Naive B cell (primary cell): ENCODE measurements at regions not wholly inside any gene's neighbourhood (a gene's known extent, or its start where the extent isn't known, plus 50 kb on each side); places are given as distances from the start of the nearest gene placed in this dataset.

Source experiments
- ATAC-seq, 2 donors: fragments of 150-1000 bp; cut with Tn5 transposase; 2 replicates each; pipeline ENCODE4 v1.10.0; 2021; ENCODE audit warnings: low read depth in 2 of 2, mild to moderate bottlenecking in 2 of 2, moderate library complexity in 2 of 2
- DNase-seq: peaks from one replicate; pipeline ENCODE4 v3.0.0; 2022
- H3K27ac Mint-ChIP-seq, 6 donors: one replicate each; pipeline ENCODE4 v1.8.0; 2020 to 2022; ENCODE audit warnings: mild to moderate bottlenecking in 6 of 6, mixed read lengths in 6 of 6, moderate library complexity in 5 of 6, inconsistent platforms in 2 of 6
- H3K27me3 Mint-ChIP-seq, 3 donors: one replicate each; pipeline ENCODE4 v1.8.0; 2021 to 2022; ENCODE audit warnings: mixed read lengths in 3 of 3, mild to moderate bottlenecking in 1 of 3
- H3K36me3 Mint-ChIP-seq, 2 donors: one replicate each; pipeline ENCODE4 v1.8.0; 2020 to 2022; ENCODE audit warnings: mixed read lengths in 2 of 2, inconsistent platforms in 1 of 2, mild to moderate bottlenecking in 1 of 2
- H3K4me1 Mint-ChIP-seq, 3 donors: one replicate each; pipeline ENCODE4 v1.8.0; 2020 to 2022; ENCODE audit warnings: mixed read lengths in 3 of 3, inconsistent platforms in 1 of 3, mild to moderate bottlenecking in 1 of 3, moderate library complexity in 1 of 3
- H3K4me3 Mint-ChIP-seq, 8 donors: one replicate each; pipeline ENCODE4 v1.8.0; 2020 to 2022; ENCODE audit warnings: mild to moderate bottlenecking in 8 of 8, mixed read lengths in 8 of 8, moderate library complexity in 8 of 8, inconsistent platforms in 2 of 8
- H3K9me3 Mint-ChIP-seq, 7 donors: one replicate each; pipeline ENCODE4 v1.8.0; 2020 to 2022; ENCODE audit warnings: mixed read lengths in 7 of 7, mild to moderate bottlenecking in 5 of 7, inconsistent platforms in 2 of 7, moderate library complexity in 1 of 7

DNA sequence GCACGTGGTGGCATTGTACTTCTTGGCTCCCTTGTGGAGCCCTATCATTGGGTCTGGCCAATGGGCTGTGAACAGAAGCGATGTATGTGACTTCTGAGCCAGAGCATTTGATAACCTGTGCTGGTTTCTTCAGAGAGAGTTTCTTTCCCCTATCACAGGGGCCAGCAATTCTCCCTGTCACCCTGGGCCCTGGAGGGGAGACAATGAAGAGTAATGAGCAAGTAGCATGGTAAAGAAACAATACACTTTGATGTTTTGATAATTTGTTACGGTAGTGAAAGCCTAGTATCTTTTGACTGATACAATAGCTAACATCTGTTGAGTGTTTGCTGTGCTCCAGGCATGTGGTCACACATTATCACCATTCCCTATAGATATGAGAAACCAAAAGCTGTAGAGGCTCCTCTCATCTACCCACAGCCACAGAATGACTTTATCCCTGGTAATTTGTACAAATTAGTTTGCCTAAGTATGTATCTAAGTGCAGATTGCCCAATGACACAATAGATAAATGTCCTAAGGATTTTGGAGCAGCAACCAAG is 113.4 kb upstream of the SVIL start:
- H3K27ac Mint-ChIP-seq: no peak overlapping the region
- no peaks in the 10 kb centered on the region for H3K9me3 Mint-ChIP-seq
- no peaks in the 10 kb centered on the region for H3K4me1 Mint-ChIP-seq
- no peak for DNase-seq
- no peak overlapping the region for H3K4me3 Mint-ChIP-seq
- H3K36me3 Mint-ChIP-seq: no peaks in the 10 kb centered on the region
- ATAC-seq: no peak
- peaks cover 6 to 10% (median 8%) of the 10 kb centered on the region in 3 donors for H3K27me3 Mint-ChIP-seq

DNA sequence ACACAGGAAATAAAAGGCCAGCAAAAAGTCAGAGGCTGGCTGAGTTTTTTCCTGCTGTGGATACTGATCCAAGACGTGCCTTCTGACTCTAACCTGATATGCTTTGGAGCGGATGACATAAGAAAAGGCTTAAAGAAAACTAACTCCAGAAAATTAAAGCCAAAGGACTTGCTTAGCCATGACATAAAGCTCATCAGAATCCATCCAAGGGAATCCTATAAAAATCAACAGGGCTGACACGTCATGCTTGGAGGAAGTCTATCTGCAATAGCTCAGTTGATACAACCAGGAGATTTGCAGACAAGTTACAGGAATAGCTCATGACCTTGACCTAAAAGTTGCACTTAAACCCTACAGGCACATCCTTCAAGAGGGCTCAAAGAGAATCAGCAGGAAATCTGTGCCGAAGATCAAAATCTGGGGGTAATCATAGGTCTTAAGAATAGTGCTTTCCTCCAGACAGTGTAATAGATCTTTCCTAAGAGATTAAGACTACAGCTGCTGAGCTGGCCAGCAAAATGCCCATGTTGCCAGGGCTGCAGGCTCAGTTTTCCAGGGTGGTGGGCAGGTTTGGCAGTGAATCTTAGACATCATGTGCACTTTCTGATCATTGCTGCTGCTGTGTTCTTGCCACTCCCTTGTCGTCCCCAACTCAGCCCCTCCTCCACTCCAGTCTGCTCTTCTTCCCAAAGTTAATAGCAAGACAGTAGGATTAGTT is 111.5 kb upstream of the SVIL start:
- Mint-ChIP-seq H3K9me3 (no peaks in the 10 kb centered on the region), H3K4me1 (no peaks in the 10 kb centered on the region), H3K4me3 (no peak overlapping the region), H3K27ac (no peak overlapping the region), H3K27me3 (peaks cover 6 to 10% (median 8%) of the 10 kb centered on the region in 3 donors), H3K36me3 (no peaks in the 10 kb centered on the region)
- DNase-seq (no peak), ATAC-seq (no peak)

GRCh38 chr10:29740981-29741545 is 106.3 kb upstream of the SVIL start:
- no peak for DNase-seq
- peaks cover 0 to 1% (median 0%) of the 10 kb centered on the region in 7 donors for H3K9me3 Mint-ChIP-seq
- ATAC-seq: no peak
- H3K4me3 Mint-ChIP-seq: no peak overlapping the region
- H3K4me1 Mint-ChIP-seq: peaks cover 0 to 5% (median 4%) of the 10 kb centered on the region in 3 donors
- H3K36me3 Mint-ChIP-seq: no peaks in the 10 kb centered on the region
- H3K27ac Mint-ChIP-seq: no peak overlapping the region
- peaks cover 17 to 24% (median 21%) of the 10 kb centered on the region in 3 donors for H3K27me3 Mint-ChIP-seq

DNA sequence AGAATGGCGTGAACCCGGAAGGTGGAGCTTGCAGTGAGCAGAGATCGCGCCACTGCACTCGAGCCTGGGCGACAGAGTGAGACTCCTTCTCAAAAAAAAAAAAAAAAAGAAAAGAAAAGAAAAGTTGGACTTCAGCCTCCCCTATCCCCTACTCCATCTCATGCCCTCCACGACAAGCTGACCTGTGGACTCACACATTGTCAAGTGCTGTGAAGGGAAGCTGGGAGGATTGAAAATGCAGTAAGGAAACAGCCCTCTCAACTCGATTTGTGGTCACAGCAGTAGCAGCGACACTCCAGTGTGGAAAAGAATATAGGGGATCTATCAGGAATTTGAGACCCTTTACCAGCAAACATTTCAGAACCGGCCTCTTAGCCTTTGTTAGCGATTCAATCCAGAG is 103.6 kb upstream of the SVIL start:
- peak overlapping the region in 1 of 8 donors; percentile 57 for H3K4me3 Mint-ChIP-seq
- peaks cover 3 to 15% (median 14%) of the 10 kb centered on the region in 3 donors for H3K4me1 Mint-ChIP-seq
- no peak for DNase-seq
- no peak for ATAC-seq
- no peak overlapping the region for H3K27ac Mint-ChIP-seq
- H3K9me3 Mint-ChIP-seq: peaks cover 0 to 1% (median 0%) of the 10 kb centered on the region in 7 donors
- peaks cover 16 to 30% (median 25%) of the 10 kb centered on the region in 3 donors for H3K27me3 Mint-ChIP-seq
- no peaks in the 10 kb centered on the region for H3K36me3 Mint-ChIP-seq

GRCh38 chr10:29737074-29737593 is 102.4 kb upstream of the SVIL start:
- ATAC-seq (no peak), DNase-seq (no peak)
- no peak overlapping the region for H3K27ac Mint-ChIP-seq
- H3K4me3 Mint-ChIP-seq: peak overlapping the region; percentile 64 to 85 (median 80)
- H3K9me3 Mint-ChIP-seq: peaks cover 0 to 1% (median 0%) of the 10 kb centered on the region in 7 donors
- H3K4me1 Mint-ChIP-seq: peaks cover 3 to 15% (median 14%) of the 10 kb centered on the region in 3 donors
- peaks cover 16 to 29% (median 25%) of the 10 kb centered on the region in 3 donors for H3K27me3 Mint-ChIP-seq
- no peaks in the 10 kb centered on the region for H3K36me3 Mint-ChIP-seq

GRCh38 chr10:29736366-29737073 is 101.7 kb upstream of the SVIL start:
- Mint-ChIP-seq H3K36me3 (no peaks in the 10 kb centered on the region), H3K4me3 (peak overlapping the region; percentile 62 to 82 (median 70)), H3K9me3 (peaks cover 0 to 1% (median 0%) of the 10 kb centered on the region in 7 donors), H3K4me1 (peaks cover 3 to 15% (median 14%) of the 10 kb centered on the region in 3 donors), H3K27ac (no peak overlapping the region), H3K27me3 (peaks cover 16 to 29% (median 25%) of the 10 kb centered on the region in 3 donors)
- ATAC-seq (no peak), DNase-seq (no peak)

GRCh38 chr10:29735628-29736365 is 101.0 kb upstream of the SVIL start:
- DNase-seq: peak; percentile 33
- Mint-ChIP-seq H3K27ac (no peak overlapping the region), H3K36me3 (no peaks in the 10 kb centered on the region), H3K4me3 (peak overlapping the region; percentile 62 to 82 (median 73)), H3K27me3 (peaks cover 16 to 29% (median 25%) of the 10 kb centered on the region in 3 donors), H3K9me3 (peaks cover 0 to 1% (median 0%) of the 10 kb centered on the region in 7 donors), H3K4me1 (peaks cover 3 to 15% (median 14%) of the 10 kb centered on the region in 3 donors)
- peak; percentile 71 to 80 for ATAC-seq

GRCh38 chr10:29734962-29735627 is 100.3 kb upstream of the SVIL start:
- peak; percentile 57 to 60 for ATAC-seq
- peaks cover 3 to 15% (median 14%) of the 10 kb centered on the region in 3 donors for H3K4me1 Mint-ChIP-seq

DNA sequence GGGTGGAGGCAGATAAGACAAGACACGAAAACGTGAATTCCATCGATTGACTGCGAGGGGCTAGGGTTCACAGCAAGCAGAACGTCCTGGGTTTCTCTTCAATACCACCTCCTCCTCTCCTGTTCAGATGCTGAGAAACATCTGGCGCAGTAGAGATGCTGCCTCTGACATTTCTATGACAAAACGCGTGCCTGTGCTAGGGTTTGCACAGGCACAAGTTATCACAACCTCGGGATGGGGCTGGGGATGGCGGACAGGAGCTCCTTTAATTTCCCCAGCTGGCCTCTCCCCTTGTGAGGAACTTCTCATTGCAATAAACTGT is 99.8 kb upstream of the SVIL start:
- Mint-ChIP-seq H3K4me1 (peaks cover 3 to 15% (median 14%) of the 10 kb centered on the region in 3 donors), H3K4me3 (peak overlapping the region; percentile 67 to 83 (median 78)), H3K27me3 (peaks cover 15 to 26% (median 22%) of the 10 kb centered on the region in 3 donors), H3K27ac (peak overlapping the region in 1 of 6 donors; percentile 18), H3K36me3 (no peaks in the 10 kb centered on the region), H3K9me3 (peaks cover 0 to 1% (median 0%) of the 10 kb centered on the region in 7 donors)
- no peak for DNase-seq
- no peak for ATAC-seq

More at GRCh38 chr10:29734962-29735627, 100.3 kb upstream of the SVIL start:
- no peaks in the 10 kb centered on the region for H3K36me3 Mint-ChIP-seq
- peaks cover 0 to 1% (median 0%) of the 10 kb centered on the region in 7 donors for H3K9me3 Mint-ChIP-seq
- H3K27ac Mint-ChIP-seq: peak overlapping the region in 1 of 6 donors; percentile 18
- peak; percentile 12 for DNase-seq
- peak overlapping the region; percentile 67 to 83 (median 78) for H3K4me3 Mint-ChIP-seq
- H3K27me3 Mint-ChIP-seq: peaks cover 16 to 29% (median 25%) of the 10 kb centered on the region in 3 donors

GRCh38 chr10:29733323-29733722 is 98.6 kb upstream of the SVIL start:
- Mint-ChIP-seq H3K27me3 (peaks cover 5 to 21% (median 16%) of the 10 kb centered on the region in 3 donors), H3K27ac (no peak overlapping the region), H3K9me3 (peaks cover 0 to 5% (median 0%) of the 10 kb centered on the region in 7 donors), H3K4me3 (peak overlapping the region in 5 of 8 donors; percentile 36 to 82 (median 78)), H3K4me1 (peaks cover 3 to 15% (median 14%) of the 10 kb centered on the region in 3 donors), H3K36me3 (peaks cover 0 to 6% of the 10 kb centered on the region in 2 donors)
- no peak for ATAC-seq
- DNase-seq: no peak

DNA sequence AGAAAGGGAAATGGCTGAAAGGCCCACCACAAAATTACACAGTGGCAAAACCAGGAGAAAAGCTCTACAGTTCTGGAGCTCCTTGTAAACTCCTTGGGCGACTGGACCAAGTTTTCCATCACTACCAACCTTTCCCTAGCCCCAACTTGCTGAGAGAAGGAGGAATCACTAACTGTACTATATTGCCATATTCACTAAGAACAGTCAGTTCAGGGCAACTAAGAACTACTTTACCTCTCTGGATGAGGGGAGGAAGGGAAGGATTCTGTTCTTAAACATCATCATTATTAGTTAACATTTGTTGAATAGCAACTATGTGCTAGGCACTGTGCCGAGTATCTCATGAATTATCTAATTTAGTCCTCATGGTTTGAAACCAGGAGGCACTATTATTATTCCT is 98.1 kb upstream of the SVIL start:
- Mint-ChIP-seq H3K27me3 (peaks cover 5 to 20% (median 16%) of the 10 kb centered on the region in 3 donors), H3K4me3 (peak overlapping the region in 4 of 8 donors; percentile 32 to 82 (median 58)), H3K27ac (no peak overlapping the region), H3K36me3 (peaks cover 0 to 6% of the 10 kb centered on the region in 2 donors), H3K9me3 (peaks cover 0 to 5% (median 0%) of the 10 kb centered on the region in 7 donors), H3K4me1 (peaks cover 3 to 15% (median 14%) of the 10 kb centered on the region in 3 donors)
- ATAC-seq (no peak), DNase-seq (no peak)

- Mint-ChIP-seq H3K27ac (no peak overlapping the region), H3K4me3 (no peak overlapping the region)
Observed at GRCh38 chr10:29731760-29732159, 97.0 kb upstream of the SVIL start.

More at GRCh38 chr10:29731760-29732159, 97.0 kb upstream of the SVIL start:
- H3K36me3 Mint-ChIP-seq: peaks cover 0 to 6% of the 10 kb centered on the region in 2 donors
- ATAC-seq: no peak
- H3K27me3 Mint-ChIP-seq: peaks cover 0 to 11% (median 9%) of the 10 kb centered on the region in 3 donors
- H3K9me3 Mint-ChIP-seq: peaks cover 0 to 5% (median 0%) of the 10 kb centered on the region in 7 donors
- no peak for DNase-seq
- H3K4me1 Mint-ChIP-seq: peaks cover 3 to 15% (median 9%) of the 10 kb centered on the region in 3 donors
